PC-9 (cell line): ENCODE measurements at regions not wholly inside any gene's neighbourhood (a gene's known extent, or its start where the extent isn't known, plus 50 kb on each side); places are given as distances from the start of the nearest gene placed in this dataset.

Experiments
- BruUV-seq: library from RNA; stranded (reverse); fragments of 400-500 nt; replicated peaks from 2 replicates; lab custom pipeline; 2021; lab: Mats Ljungman, UMichigan
- CTCF ChIA-PET: fragments of 300-600 bp; sonication (Branson Sonifier 250); formaldehyde crosslinking; loops from one replicate; lab custom pipeline; 2022; ENCODE audit warnings: antibody characterized with exemption; lab: Charles Lee
- POLR2A ChIA-PET: fragments of 300-600 bp; sonication (Branson Sonifier 250); formaldehyde crosslinking; loops from one replicate; lab custom pipeline; 2022; ENCODE audit warnings: antibody characterized with exemption; ENCODE audit not compliant: unreplicated experiment; lab: Charles Lee
- DNase-seq, 2 experiments: peaks; one replicate each; pipeline versions ENCODE4 v3.0.0 to v3.0.0-alpha.2; 2015 to 2022; ENCODE audit warnings: mixed read lengths in 1 of 2
- H2AFZ ChIP-seq: fragments of 200-600 bp; sonication (generic); 2 replicates; pipeline ENCODE4 v1.8.1; 2017; ENCODE audit warnings: antibody characterized with exemption
- H3F3A ChIP-seq: fragments of 200-600 bp; sonication (generic); 2 replicates; pipeline ENCODE4 v1.8.1; 2017; ENCODE audit warnings: antibody characterized with exemption, mild to moderate bottlenecking, low read depth; ENCODE audit not compliant: insufficient read depth
- H3K27ac ChIP-seq: fragments of 200-600 bp; sonication (generic); 2 replicates; pipeline ENCODE4 v1.6.1; 2016; ENCODE audit warnings: mixed run types
- H3K27me3 ChIP-seq: fragments of 200-600 bp; sonication (generic); 2 replicates; pipeline ENCODE4 v1.6.1; 2016; ENCODE audit warnings: low read depth, mixed run types; ENCODE audit not compliant: insufficient read depth
- H3K36me3 ChIP-seq: fragments of 200-600 bp; sonication (generic); 2 replicates; pipeline ENCODE4 v1.6.1; 2016; ENCODE audit warnings: low read depth, mixed run types
- H3K4me1 ChIP-seq: fragments of 200-600 bp; sonication (generic); replicated peaks from 2 replicates; pipeline ENCODE4 v1.6.1; 2016; ENCODE audit warnings: mixed run types; ENCODE audit not compliant: insufficient read depth
- H3K4me2 ChIP-seq: fragments of 200-600 bp; sonication (generic); 2 replicates; pipeline ENCODE4 v1.6.1; 2017; ENCODE audit warnings: mixed run types
- H3K4me3 ChIP-seq: fragments of 200-600 bp; sonication (generic); 2 replicates; pipeline ENCODE4 v1.6.1; 2016; ENCODE audit warnings: mixed run types
- H3K79me2 ChIP-seq: fragments of 200-600 bp; sonication (generic); 2 replicates; pipeline ENCODE4 v1.6.1; 2017; ENCODE audit warnings: low read depth, mixed run types
- H3K9me2 ChIP-seq: fragments of 200-600 bp; sonication (generic); 2 replicates; pipeline ENCODE4 v1.8.1; 2017; ENCODE audit warnings: mild to moderate bottlenecking; ENCODE audit not compliant: insufficient read depth
- H3K9me3 ChIP-seq: fragments of 200-600 bp; sonication (generic); 2 replicates; pipeline ENCODE4 v1.8.1; 2016; ENCODE audit warnings: low read depth; ENCODE audit not compliant: insufficient read depth
- H4K20me1 ChIP-seq: fragments of 200-600 bp; sonication (generic); 2 replicates; pipeline ENCODE4 v1.8.1; 2017; ENCODE audit not compliant: insufficient read depth
- CTCF ChIP-seq: fragments of 200-600 bp; sonication (generic); conservative IDR thresholded peaks from 2 replicates; pipeline ENCODE4 v1.6.1; 2017; ENCODE audit warnings: mixed run types, antibody characterized with exemption, mild to moderate bottlenecking, moderate library complexity
- EZH2 ChIP-seq: fragments of 200-600 bp; sonication (generic); IDR thresholded peaks from 2 replicates; pipeline ENCODE4 v1.8.0; 2017; ENCODE audit warnings: antibody characterized with exemption, low read depth
- intact Hi-C: fragments of 100-400 bp; cut with micrococcal nuclease; formaldehyde crosslinking; loops from one replicate; pipeline ENCODE4 v1.10.0; 2022; ENCODE audit not compliant: unreplicated experiment

- H2AFZ ChIP-seq: no peak overlapping the region
- no TSS peak for BruUV-seq
- CTCF ChIA-PET: no interaction called here
Measured at GRCh38 chr6:21494505-21494904, 99.0 kb upstream of the SOX4 start.

GRCh38 chr6:21496196-21496595, 97.4 kb upstream of the SOX4 start:
- CTCF ChIA-PET: no interaction called here
- intact Hi-C loops: no loop called here
- Histone ChIP-seq H3K4me2 (no peak overlapping the region), H2AFZ (no peak overlapping the region), H3K9me2 (no peaks in the 10 kb centered on the region), H3F3A (no peaks in the 10 kb centered on the region), H3K4me1 (no peaks in the 10 kb centered on the region), H3K27ac (no peak overlapping the region), H3K9me3 (no peaks in the 10 kb centered on the region), H3K4me3 (no peak overlapping the region), H4K20me1 (no peaks in the 10 kb centered on the region), H3K36me3 (no peaks in the 10 kb centered on the region), H3K27me3 (no peaks in the 10 kb centered on the region), H3K79me2 (no peaks in the 10 kb centered on the region)
- TF ChIP-seq CTCF (no peak), EZH2 (no peak)
- no TSS peak for BruUV-seq
- POLR2A ChIA-PET: interaction anchor here (0.7 kb wide), 1 partner anchor 16 kb away, joined by 4 read pairs; no protein-coding TSS in a partner anchor
- DNase-seq: no peak

More at GRCh38 chr6:21494505-21494904, 99.0 kb upstream of the SOX4 start:
- Histone ChIP-seq H3K27me3 (no peaks in the 10 kb centered on the region), H3K36me3 (no peaks in the 10 kb centered on the region), H3K4me3 (no peak overlapping the region), H3K27ac (no peak overlapping the region), H3K9me3 (no peaks in the 10 kb centered on the region), H3K9me2 (no peaks in the 10 kb centered on the region), H3K79me2 (no peaks in the 10 kb centered on the region), H3K4me2 (no peak overlapping the region), H3K4me1 (no peaks in the 10 kb centered on the region), H4K20me1 (no peaks in the 10 kb centered on the region), H3F3A (no peaks in the 10 kb centered on the region)
- no peak for DNase-seq
- intact Hi-C loops: no loop called here
- POLR2A ChIA-PET: no interaction called here
- TF ChIP-seq CTCF: no peak
- TF ChIP-seq EZH2: no peak

- ChIA-PET CTCF (no interaction called here), POLR2A (no interaction called here)
- Histone ChIP-seq H3K9me2 (no peaks in the 10 kb centered on the region), H3K27ac (no peak overlapping the region), H3K4me2 (no peak overlapping the region), H3K4me3 (no peak overlapping the region), H3K27me3 (no peaks in the 10 kb centered on the region), H3K79me2 (no peaks in the 10 kb centered on the region), H3K4me1 (no peaks in the 10 kb centered on the region), H4K20me1 (no peaks in the 10 kb centered on the region), H2AFZ (no peak overlapping the region), H3K36me3 (no peaks in the 10 kb centered on the region), H3F3A (no peaks in the 10 kb centered on the region), H3K9me3 (no peaks in the 10 kb centered on the region)
- intact Hi-C loops: no loop called here
- no TSS peak for BruUV-seq
- DNase-seq: no peak
- TF ChIP-seq CTCF (no peak), EZH2 (no peak)
Measured at GRCh38 chr6:21496706-21497105, 96.8 kb upstream of the SOX4 start.
